Left lung (tissue), 4 donors: ENCODE measurements at regions not wholly inside any gene's neighbourhood (a gene's known extent, or its start where the extent isn't known, plus 50 kb on each side); places are given as distances from the start of the nearest gene placed in this dataset.

Experiments
- ATAC-seq: fragments of 200-7000 bp; cut with Tn5 transposase; one replicate; pipeline ENCODE4 v1.9.1; 2020; ENCODE audit warnings: moderate library complexity
- DNase-seq, 4 donors: peaks; one replicate each; pipeline ENCODE4 v3.0.0-alpha.2; 2013 to 2020
- H3K27ac ChIP-seq, 2 donors: fragments of 200-600 bp; sonication (generic) in 1 of 2; one replicate each; pipeline versions ENCODE4 v1.5.0 to v1.8.0; 2020 to 2021
- H3K27me3 ChIP-seq, 2 donors: fragments of 200-600 bp; sonication (generic) in 1 of 2; one replicate each; pipeline versions ENCODE4 v1.5.0 to v1.8.0; 2020 to 2021
- H3K36me3 ChIP-seq, 2 donors: fragments of 200-600 bp; sonication (generic) in 1 of 2; one replicate each; pipeline versions ENCODE4 v1.5.0 to v1.8.0; 2020 to 2021
- H3K4me1 ChIP-seq, 2 donors: fragments of 200-600 bp; one replicate each; pipeline ENCODE4 v1.8.0; 2021
- H3K4me3 ChIP-seq, 2 donors: fragments of 200-600 bp; sonication (generic) in 1 of 2; one replicate each; pipeline versions ENCODE4 v1.5.0 to v1.8.0; 2020 to 2021; ENCODE audit warnings: mild to moderate bottlenecking in 1 of 2
- H3K9me3 ChIP-seq, 2 donors: fragments of 200-600 bp; sonication (generic) in 1 of 2; one replicate each; pipeline versions ENCODE4 v1.5.0 to v1.8.0; 2020 to 2021
- intact Hi-C, 2 donors: fragments of 100-400 bp; cut with DNase I; formaldehyde crosslinking; loops; one replicate each; pipeline versions ENCODE4 v1.11.2 to v1.14.2; 2022
- TF ChIP-seq, protein P1 (sequence below), 2 donors: fragments of 200-600 bp; sonication (generic) in 1 of 2; IDR thresholded peaks; one replicate each; pipeline versions ENCODE4 v1.5.0 to v1.8.0; 2021; ENCODE audit warnings: antibody characterized with exemption in 2 of 2
- donor health status: DM: no; HTN: yes; CAD: no.
- donor health status: DM: no; HTN: no; CAD: no.

- TF ChIP-seq, protein P1, sequence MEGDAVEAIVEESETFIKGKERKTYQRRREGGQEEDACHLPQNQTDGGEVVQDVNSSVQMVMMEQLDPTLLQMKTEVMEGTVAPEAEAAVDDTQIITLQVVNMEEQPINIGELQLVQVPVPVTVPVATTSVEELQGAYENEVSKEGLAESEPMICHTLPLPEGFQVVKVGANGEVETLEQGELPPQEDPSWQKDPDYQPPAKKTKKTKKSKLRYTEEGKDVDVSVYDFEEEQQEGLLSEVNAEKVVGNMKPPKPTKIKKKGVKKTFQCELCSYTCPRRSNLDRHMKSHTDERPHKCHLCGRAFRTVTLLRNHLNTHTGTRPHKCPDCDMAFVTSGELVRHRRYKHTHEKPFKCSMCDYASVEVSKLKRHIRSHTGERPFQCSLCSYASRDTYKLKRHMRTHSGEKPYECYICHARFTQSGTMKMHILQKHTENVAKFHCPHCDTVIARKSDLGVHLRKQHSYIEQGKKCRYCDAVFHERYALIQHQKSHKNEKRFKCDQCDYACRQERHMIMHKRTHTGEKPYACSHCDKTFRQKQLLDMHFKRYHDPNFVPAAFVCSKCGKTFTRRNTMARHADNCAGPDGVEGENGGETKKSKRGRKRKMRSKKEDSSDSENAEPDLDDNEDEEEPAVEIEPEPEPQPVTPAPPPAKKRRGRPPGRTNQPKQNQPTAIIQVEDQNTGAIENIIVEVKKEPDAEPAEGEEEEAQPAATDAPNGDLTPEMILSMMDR (IDR thresholded peaks at IDR 0.05) = no peak
- H3K27me3 ChIP-seq = no peaks in the 10 kb centered on the region
- no peak for ATAC-seq
- no peak for DNase-seq
- H3K36me3 ChIP-seq = no peaks in the 10 kb centered on the region
- intact Hi-C loops = no loop called here
- H3K4me3 ChIP-seq = no peak overlapping the region
- peaks cover 4 to 12% of the 10 kb centered on the region in 2 donors for H3K9me3 ChIP-seq
- H3K27ac ChIP-seq = no peak overlapping the region
- no peaks in the 10 kb centered on the region for H3K4me1 ChIP-seq
These were observed 345.8 kb upstream of the GRID2 start for GRCh38 chr4:91957963-91958362.

DNA sequence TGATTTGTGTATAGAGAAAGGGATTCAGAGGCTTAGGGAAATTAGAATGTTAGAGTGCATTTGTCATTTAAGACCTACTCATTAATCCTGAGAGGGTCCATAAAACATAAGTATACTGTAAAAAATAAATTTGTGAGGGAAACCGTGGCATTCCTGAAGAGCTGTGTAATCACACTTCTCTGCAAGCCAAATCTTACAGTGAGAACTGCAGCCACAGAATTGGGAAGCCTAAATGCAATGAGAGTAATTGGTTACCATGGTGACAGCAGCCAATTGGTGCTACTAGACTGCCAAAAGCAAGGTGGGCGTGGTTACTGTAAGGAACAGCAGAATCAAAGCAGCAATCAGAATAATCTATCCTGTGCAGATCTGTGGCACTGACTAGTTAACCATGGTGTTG, 345.2 kb upstream of the GRID2 start:
- no peak for ATAC-seq
- Histone ChIP-seq H3K4me3 (no peak overlapping the region), H3K4me1 (no peaks in the 10 kb centered on the region), H3K27me3 (no peaks in the 10 kb centered on the region), H3K9me3 (peaks cover 4 to 12% of the 10 kb centered on the region in 2 donors), H3K36me3 (no peaks in the 10 kb centered on the region), H3K27ac (no peak overlapping the region)
- no peak for DNase-seq
- intact Hi-C loops = no loop called here
- TF ChIP-seq, protein P1 (IDR thresholded peaks at IDR 0.05) = no peak

GRCh38 chr4:91961504-91961903, 342.3 kb upstream of the GRID2 start:
- ATAC-seq (no peak), DNase-seq (no peak)
- TF ChIP-seq, protein P1 (IDR thresholded peaks at IDR 0.05) = no peak
- Histone ChIP-seq H3K9me3 (no peaks in the 10 kb centered on the region), H3K4me3 (no peak overlapping the region), H3K27ac (no peak overlapping the region), H3K27me3 (no peaks in the 10 kb centered on the region), H3K4me1 (no peaks in the 10 kb centered on the region), H3K36me3 (no peaks in the 10 kb centered on the region)
- intact Hi-C loops = no loop called here

- intact Hi-C loops = no loop called here
- Histone ChIP-seq H3K9me3 (no peaks in the 10 kb centered on the region), H3K27me3 (no peaks in the 10 kb centered on the region), H3K27ac (no peak overlapping the region), H3K4me3 (no peak overlapping the region), H3K4me1 (no peaks in the 10 kb centered on the region), H3K36me3 (no peaks in the 10 kb centered on the region)
- ATAC-seq = no peak
- TF ChIP-seq, protein P1 (IDR thresholded peaks at IDR 0.05) = no peak
- no peak for DNase-seq
These were observed 340.3 kb upstream of the GRID2 start for GRCh38 chr4:91963486-91963885.

DNA sequence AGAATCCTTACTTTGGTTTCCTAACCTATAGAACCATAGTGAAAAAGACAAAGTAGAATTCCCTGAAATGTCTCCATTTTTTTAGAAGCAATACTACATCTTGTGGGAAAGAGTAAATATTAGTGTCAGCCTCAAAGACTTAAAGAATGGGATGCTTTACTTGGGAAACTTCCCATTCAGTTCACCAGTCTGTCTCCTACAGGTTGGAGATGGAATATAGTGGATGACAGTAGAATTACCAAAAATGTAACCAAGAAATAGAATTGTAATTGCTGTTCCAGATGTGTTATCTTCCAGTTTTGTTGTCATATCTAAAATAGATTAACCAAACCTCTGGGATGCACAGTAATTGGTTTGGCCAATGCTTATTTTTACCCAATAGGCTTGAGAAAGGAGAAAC, 338.6 kb upstream of the GRID2 start:
- no peak overlapping the region for H3K27ac ChIP-seq
- DNase-seq (no peak), ATAC-seq (no peak)
- intact Hi-C loops = no loop called here
- TF ChIP-seq, protein P1 (IDR thresholded peaks at IDR 0.05) = no peak
- no peak overlapping the region for H3K4me3 ChIP-seq
- H3K4me1 ChIP-seq = no peaks in the 10 kb centered on the region
- no peaks in the 10 kb centered on the region for H3K9me3 ChIP-seq
- no peaks in the 10 kb centered on the region for H3K27me3 ChIP-seq
- H3K36me3 ChIP-seq = no peaks in the 10 kb centered on the region
